ENCODE measurements at regions not wholly inside any gene's neighbourhood (a gene's known extent, or its start where the extent isn't known, plus 50 kb on each side); places are given as distances from the start of the nearest gene placed in this dataset.

DNA sequence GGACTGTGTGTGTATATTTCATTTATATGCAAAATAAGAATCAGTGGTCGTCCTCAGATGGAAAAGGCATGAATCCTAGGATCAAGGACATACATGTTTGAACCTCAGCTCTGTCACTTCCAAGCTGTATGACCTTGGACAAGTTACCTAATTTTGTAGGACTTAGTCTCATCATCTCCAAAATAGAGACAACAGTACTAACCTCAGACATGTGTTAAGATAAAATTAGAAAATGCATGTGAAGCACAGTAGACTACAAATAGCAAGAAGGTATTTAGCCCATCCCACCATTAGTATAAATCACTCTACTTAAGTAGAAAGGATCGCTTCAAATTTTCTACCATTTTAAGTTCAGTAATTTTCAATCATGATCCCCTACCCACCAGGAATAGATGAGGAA, 309.8 kb downstream of the ZEB2 start:
- POLR2A ChIA-PET: no interaction called here
- TF ChIP-seq, protein P1, sequence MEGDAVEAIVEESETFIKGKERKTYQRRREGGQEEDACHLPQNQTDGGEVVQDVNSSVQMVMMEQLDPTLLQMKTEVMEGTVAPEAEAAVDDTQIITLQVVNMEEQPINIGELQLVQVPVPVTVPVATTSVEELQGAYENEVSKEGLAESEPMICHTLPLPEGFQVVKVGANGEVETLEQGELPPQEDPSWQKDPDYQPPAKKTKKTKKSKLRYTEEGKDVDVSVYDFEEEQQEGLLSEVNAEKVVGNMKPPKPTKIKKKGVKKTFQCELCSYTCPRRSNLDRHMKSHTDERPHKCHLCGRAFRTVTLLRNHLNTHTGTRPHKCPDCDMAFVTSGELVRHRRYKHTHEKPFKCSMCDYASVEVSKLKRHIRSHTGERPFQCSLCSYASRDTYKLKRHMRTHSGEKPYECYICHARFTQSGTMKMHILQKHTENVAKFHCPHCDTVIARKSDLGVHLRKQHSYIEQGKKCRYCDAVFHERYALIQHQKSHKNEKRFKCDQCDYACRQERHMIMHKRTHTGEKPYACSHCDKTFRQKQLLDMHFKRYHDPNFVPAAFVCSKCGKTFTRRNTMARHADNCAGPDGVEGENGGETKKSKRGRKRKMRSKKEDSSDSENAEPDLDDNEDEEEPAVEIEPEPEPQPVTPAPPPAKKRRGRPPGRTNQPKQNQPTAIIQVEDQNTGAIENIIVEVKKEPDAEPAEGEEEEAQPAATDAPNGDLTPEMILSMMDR (IDR thresholded peaks at IDR 0.05; ENCODE audit: control extremely low read depth, extremely low read depth, low read depth, missing control alignments): no peak
- DNase-seq (ENCODE audit: extremely low spot score): no peak
- CTCF ChIA-PET: interaction anchor here (3.4 kb wide), 1 partner anchor 9 kb away, joined by 15 read pairs; no protein-coding TSS in a partner anchor

DNA sequence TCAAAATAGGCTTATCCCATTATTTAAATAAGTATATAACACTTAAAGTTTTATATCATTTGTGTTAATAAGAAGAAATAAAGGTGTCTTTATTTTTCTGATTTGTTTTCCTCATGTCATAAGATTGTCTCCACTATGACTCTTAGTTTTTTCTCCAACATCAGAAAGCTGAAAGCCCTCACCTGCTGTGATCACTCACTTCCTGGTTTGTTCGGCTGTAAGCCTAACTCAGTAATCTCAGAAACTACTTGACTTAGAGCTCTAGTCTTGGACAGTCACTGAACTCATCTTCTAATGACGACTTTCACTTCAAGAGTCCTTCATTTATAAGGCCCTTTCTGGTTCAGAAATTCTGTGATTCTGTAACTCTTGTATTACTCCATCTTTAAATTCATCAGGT, 311.0 kb downstream of the ZEB2 start:
- POLR2A ChIA-PET: no interaction called here
- no peak for DNase-seq (ENCODE audit: extremely low spot score)
- TF ChIP-seq, protein P1 (IDR thresholded peaks at IDR 0.05; ENCODE audit: control extremely low read depth, extremely low read depth, low read depth, missing control alignments): no peak
- CTCF ChIA-PET: interaction anchor here (1.6 to 3.4 kb wide), 3 partner anchors 8 to 16 kb away, joined by 4 to 15 read pairs (median 4); no protein-coding TSS in a partner anchor

- ChIA-PET CTCF (interaction anchor here (0.7 kb wide), 1 partner anchor 12 kb away, joined by 3 read pairs; no protein-coding TSS in a partner anchor), POLR2A (no interaction called here)
- no peak for DNase-seq (ENCODE audit: extremely low spot score)
- TF ChIP-seq, protein P1 (IDR thresholded peaks at IDR 0.05; ENCODE audit: control extremely low read depth, extremely low read depth, low read depth, missing control alignments): no peak
Measured at GRCh38 chr2:144206019-144206418, 313.9 kb downstream of the ZEB2 start.

DNA sequence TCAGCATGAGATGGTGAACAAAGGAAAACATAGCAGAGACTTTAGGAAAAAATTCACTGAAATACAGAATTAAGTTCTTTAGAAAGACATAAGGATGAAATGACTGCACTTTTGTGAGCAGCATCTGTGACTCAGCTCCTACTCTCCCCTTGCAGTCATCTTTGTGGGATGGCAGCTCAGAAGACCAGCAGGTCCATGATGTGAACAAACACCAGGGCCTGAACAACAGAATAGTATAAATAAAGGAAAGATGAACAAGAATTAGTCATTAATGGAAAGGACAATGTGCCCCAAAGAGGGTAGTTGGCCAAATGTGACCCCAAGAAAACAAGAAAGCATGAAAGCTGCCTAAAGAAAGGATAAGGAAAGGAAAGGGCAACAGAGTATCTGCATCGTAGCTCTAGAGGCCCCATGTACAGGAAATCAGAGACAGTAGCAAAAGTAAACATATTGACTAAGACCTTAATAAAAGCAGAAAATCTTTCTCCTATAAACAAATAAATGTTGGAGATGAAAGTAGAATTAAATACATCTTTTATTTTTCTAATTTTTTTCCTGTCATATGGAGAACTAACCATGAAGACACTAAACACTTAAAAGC, 318.0 kb downstream of the ZEB2 start:
- CTCF ChIA-PET: interaction anchor here (0.9 to 4.8 kb wide), 6 partner anchors 8 to 236 kb away, joined by 3 to 18 read pairs (median 7); no protein-coding TSS in a partner anchor
- no peak for DNase-seq (ENCODE audit: extremely low spot score)
- TF ChIP-seq, protein P1 (IDR thresholded peaks at IDR 0.05; ENCODE audit: control extremely low read depth, extremely low read depth, low read depth, missing control alignments): no peak
- POLR2A ChIA-PET: interaction anchor here (0.6 kb wide), 1 partner anchor 908 kb away, joined by 3 read pairs; no protein-coding TSS in a partner anchor

- ChIA-PET CTCF (interaction anchor here (0.9 to 4.8 kb wide), 8 partner anchors 9 to 232 kb away, joined by 3 to 18 read pairs (median 4); no protein-coding TSS in a partner anchor), POLR2A (no interaction called here)
- TF ChIP-seq, protein P1 (IDR thresholded peaks at IDR 0.05; ENCODE audit: control extremely low read depth, extremely low read depth, low read depth, missing control alignments): no peak
- no peak for DNase-seq (ENCODE audit: extremely low spot score)
Measured at GRCh38 chr2:144201126-144201525, 318.8 kb downstream of the ZEB2 start.

- TF ChIP-seq, protein P1 (IDR thresholded peaks at IDR 0.05; ENCODE audit: control extremely low read depth, extremely low read depth, low read depth, missing control alignments): no peak
- no peak for DNase-seq (ENCODE audit: extremely low spot score)
- ChIA-PET CTCF (interaction anchor here (0.7 to 1.5 kb wide), 5 partner anchors 10 to 155 kb away, joined by 3 to 4 read pairs (median 3); no protein-coding TSS in a partner anchor), POLR2A (no interaction called here)
Measured at GRCh38 chr2:144198116-144198515, 321.8 kb downstream of the ZEB2 start.
